Neural crest cell (in vitro differentiated cells): ENCODE measurements at regions not wholly inside any gene's neighbourhood (a gene's known extent, or its start where the extent isn't known, plus 50 kb on each side); places are given as distances from the start of the nearest gene placed in this dataset.

Experiments used
- DNase-seq: peaks from one replicate; pipeline ENCODE4 v3.0.0; 2021; ENCODE audit warnings: low read depth, mixed read lengths, low spot score
- H3K27ac Mint-ChIP-seq: one replicate; pipeline ENCODE4 v1.8.0; 2021; ENCODE audit warnings: mild to moderate bottlenecking, mixed read lengths; ENCODE audit not compliant: unreplicated experiment
- H3K27me3 Mint-ChIP-seq: 2 replicates; pipeline ENCODE4 v1.8.0; 2021; ENCODE audit warnings: low read depth, mild to moderate bottlenecking, mixed read lengths
- H3K36me3 Mint-ChIP-seq: 2 replicates; pipeline ENCODE4 v1.8.0; 2021; ENCODE audit warnings: low read depth, mild to moderate bottlenecking, mixed read lengths
- H3K4me1 Mint-ChIP-seq: 2 replicates; pipeline ENCODE4 v1.8.0; 2021; ENCODE audit warnings: mixed read lengths
- H3K4me3 Mint-ChIP-seq: one replicate; pipeline ENCODE4 v1.8.0; 2021; ENCODE audit warnings: mild to moderate bottlenecking, mixed read lengths
- H3K9me3 Mint-ChIP-seq: 2 replicates; pipeline ENCODE4 v1.8.0; 2021; ENCODE audit warnings: mixed read lengths
- TF ChIP-seq, protein P1 (sequence below): fragments of 200-600 bp; sonication (generic); conservative IDR thresholded peaks from 2 replicates; pipeline ENCODE4 v1.5.0; 2021; ENCODE audit warnings: antibody characterized with exemption, mild to moderate bottlenecking

DNA sequence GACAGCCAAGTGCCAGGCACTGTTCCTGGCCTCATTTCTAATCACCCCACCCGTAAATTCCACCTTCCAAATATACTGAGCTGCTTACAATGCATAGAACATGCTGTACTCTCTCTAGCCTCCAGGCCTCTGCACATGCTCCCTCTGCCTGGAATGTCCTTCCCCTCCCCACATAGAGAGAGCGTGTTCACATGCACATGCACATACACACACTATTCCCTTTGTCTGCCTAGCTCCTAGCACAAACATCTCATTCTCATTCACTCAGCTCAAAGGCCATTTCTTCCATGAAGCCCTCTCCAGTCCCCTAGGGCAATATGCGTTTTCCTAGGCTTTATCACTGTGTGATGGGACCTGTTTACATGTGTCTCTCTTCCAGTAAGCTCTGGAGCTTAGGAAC lies 144.6 kb downstream of the WT1 start:
- peaks cover 4% of the 10 kb centered on the region for H3K36me3 Mint-ChIP-seq
- TF ChIP-seq, protein P1, sequence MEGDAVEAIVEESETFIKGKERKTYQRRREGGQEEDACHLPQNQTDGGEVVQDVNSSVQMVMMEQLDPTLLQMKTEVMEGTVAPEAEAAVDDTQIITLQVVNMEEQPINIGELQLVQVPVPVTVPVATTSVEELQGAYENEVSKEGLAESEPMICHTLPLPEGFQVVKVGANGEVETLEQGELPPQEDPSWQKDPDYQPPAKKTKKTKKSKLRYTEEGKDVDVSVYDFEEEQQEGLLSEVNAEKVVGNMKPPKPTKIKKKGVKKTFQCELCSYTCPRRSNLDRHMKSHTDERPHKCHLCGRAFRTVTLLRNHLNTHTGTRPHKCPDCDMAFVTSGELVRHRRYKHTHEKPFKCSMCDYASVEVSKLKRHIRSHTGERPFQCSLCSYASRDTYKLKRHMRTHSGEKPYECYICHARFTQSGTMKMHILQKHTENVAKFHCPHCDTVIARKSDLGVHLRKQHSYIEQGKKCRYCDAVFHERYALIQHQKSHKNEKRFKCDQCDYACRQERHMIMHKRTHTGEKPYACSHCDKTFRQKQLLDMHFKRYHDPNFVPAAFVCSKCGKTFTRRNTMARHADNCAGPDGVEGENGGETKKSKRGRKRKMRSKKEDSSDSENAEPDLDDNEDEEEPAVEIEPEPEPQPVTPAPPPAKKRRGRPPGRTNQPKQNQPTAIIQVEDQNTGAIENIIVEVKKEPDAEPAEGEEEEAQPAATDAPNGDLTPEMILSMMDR, result no peak
- H3K27ac Mint-ChIP-seq, result no peak overlapping the region

DNA sequence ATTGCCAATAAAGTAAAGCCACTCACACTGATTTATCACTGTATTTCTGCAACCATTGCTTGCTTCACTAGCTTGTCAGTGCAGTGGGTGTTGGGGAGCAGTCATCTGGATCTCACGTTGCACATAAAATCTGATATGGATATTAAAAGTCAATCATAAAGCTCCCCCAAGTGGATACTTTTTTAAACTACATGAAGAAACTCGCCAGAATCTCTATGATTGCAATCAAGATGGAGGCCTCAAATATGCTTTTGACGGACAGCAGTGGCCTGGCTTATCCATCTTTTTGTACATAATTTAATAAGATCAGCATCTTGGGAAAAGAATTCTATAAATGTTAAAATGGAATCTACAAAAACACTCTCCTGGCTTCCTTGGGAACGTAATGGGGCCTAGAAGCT lies 137.7 kb downstream of the WT1 start:
- H3K27me3 Mint-ChIP-seq, result no peaks in the 10 kb centered on the region
- H3K4me3 Mint-ChIP-seq, result no peak overlapping the region
- no peaks in the 10 kb centered on the region for H3K4me1 Mint-ChIP-seq
- H3K9me3 Mint-ChIP-seq, result no peaks in the 10 kb centered on the region
- TF ChIP-seq, protein P1, result peak; percentile 57
- H3K36me3 Mint-ChIP-seq, result no peaks in the 10 kb centered on the region
- no peak overlapping the region for H3K27ac Mint-ChIP-seq
- DNase-seq, result no peak

More for the DNA sequence above, 144.6 kb downstream of the WT1 start:
- H3K9me3 Mint-ChIP-seq, result peaks cover 4% of the 10 kb centered on the region
- no peaks in the 10 kb centered on the region for H3K27me3 Mint-ChIP-seq
- H3K4me1 Mint-ChIP-seq, result peaks cover 11% of the 10 kb centered on the region
- DNase-seq, result peak; percentile 11
- peak overlapping the region; percentile 9 for H3K4me3 Mint-ChIP-seq

DNA sequence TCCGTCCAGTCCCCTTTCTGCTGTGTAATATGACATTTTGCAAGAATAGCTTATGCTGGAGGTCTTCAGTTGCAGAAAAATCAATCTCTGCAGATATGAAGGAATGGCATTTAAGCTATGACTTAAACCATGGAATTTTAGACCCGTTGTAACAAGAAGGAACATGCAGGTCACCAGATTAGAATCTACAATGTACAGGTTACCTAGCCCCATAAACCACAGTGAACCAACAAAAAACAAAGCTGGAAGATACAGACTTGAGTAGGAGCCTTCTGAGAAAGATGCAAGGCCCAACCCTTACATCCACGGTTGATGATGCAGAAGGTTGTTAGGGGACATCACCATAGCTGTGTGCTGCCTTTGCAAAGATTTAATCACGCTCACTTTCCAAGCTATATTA lies 132.5 kb downstream of the WT1 start:
- Mint-ChIP-seq H3K27ac (no peak overlapping the region), H3K4me1 (no peaks in the 10 kb centered on the region), H3K27me3 (no peaks in the 10 kb centered on the region), H3K4me3 (no peak overlapping the region), H3K9me3 (no peaks in the 10 kb centered on the region), H3K36me3 (no peaks in the 10 kb centered on the region)
- no peak for DNase-seq
- TF ChIP-seq, protein P1, result no peak

DNA sequence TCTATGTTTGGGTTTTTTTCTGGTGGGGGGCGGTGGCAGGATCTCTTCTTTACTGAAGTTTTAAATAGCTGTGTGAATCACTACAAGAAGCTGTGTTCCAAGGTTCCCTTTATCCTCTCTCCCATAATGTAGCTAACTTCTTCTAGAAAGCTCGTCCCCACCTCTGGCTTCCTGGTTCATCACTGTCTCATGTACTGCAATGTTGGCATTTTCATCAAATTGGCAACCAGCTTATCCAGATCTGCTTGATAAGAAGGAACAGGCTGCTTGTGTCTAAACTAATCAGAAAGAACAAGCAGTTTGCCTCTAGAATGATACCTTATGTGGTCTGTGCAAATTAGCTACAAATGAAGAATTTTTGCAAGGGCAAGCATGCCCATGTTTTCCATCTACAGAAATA lies 130.8 kb downstream of the WT1 start:
- Mint-ChIP-seq H3K4me3 (no peak overlapping the region), H3K9me3 (no peaks in the 10 kb centered on the region), H3K4me1 (no peaks in the 10 kb centered on the region)

DNA sequence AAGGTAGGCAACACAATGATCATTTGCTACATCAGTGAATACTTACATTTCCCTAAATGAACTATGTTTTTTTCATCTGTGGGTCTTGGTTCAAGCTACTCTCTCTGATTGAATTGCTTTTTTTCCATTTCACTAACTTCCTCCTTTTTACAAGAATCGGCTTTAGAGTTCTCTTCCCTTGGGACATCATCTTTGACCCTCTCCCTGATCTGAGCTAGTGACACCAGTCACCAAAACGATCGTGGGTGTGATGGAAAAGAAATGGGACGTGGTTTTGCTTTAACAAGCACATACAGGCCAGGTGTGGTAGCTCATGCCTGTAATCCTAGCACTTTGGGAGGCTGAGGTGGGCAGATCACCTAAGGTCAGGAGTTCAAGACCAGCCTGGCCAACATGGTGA lies 129.9 kb downstream of the WT1 start:
- no peak for DNase-seq
- TF ChIP-seq, protein P1, result no peak
- Mint-ChIP-seq H3K27me3 (no peaks in the 10 kb centered on the region), H3K27ac (no peak overlapping the region), H3K36me3 (no peaks in the 10 kb centered on the region), H3K4me3 (no peak overlapping the region), H3K4me1 (no peaks in the 10 kb centered on the region), H3K9me3 (no peaks in the 10 kb centered on the region)

More for the DNA sequence above, 130.8 kb downstream of the WT1 start:
- no peak for DNase-seq
- TF ChIP-seq, protein P1, result no peak
- Mint-ChIP-seq H3K27me3 (no peaks in the 10 kb centered on the region), H3K27ac (no peak overlapping the region), H3K36me3 (no peaks in the 10 kb centered on the region)

DNA sequence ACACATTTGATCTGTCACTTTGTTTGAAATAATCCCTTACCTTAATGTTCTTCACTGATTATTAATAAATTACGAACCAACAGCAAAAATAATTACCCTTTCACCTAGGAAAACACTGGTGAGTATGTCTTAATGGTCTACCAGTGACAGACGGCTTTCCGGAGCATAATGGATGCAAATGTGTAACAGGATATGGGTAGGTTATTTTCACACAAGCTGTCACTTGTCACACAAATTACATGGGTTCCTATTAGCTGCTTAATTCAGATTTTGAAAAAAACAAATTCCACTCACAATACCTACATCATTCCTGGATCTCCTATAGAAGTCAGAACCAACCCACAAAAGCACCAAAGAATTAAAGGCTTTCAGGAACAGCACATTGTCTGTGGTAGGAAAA lies 127.9 kb downstream of the WT1 start:
- Mint-ChIP-seq H3K36me3 (no peaks in the 10 kb centered on the region), H3K4me1 (no peaks in the 10 kb centered on the region)

More for the DNA sequence above, 127.9 kb downstream of the WT1 start:
- H3K27me3 Mint-ChIP-seq, result no peaks in the 10 kb centered on the region
- TF ChIP-seq, protein P1, result no peak
- H3K4me3 Mint-ChIP-seq, result no peak overlapping the region
- H3K9me3 Mint-ChIP-seq, result no peaks in the 10 kb centered on the region
- DNase-seq, result no peak
- no peak overlapping the region for H3K27ac Mint-ChIP-seq
